GM19397 (cell line): ENCODE measurements at regions not wholly inside any gene's neighbourhood (a gene's known extent, or its start where the extent isn't known, plus 50 kb on each side); places are given as distances from the start of the nearest gene placed in this dataset.
"Not testable (repeated sequence)": the region's sequence is repeated elsewhere in the genome, so short reads cannot be mapped to it uniquely, and the experiment has no call there.

ENCODE experiments used
- ATAC-seq: cut with Tn5 transposase; IDR thresholded peaks from one replicate; pipeline ENCODE4 v1.9.1; 2021; ENCODE audit warnings: mild to moderate bottlenecking, moderate library complexity; ENCODE audit not compliant: unreplicated experiment

DNA sequence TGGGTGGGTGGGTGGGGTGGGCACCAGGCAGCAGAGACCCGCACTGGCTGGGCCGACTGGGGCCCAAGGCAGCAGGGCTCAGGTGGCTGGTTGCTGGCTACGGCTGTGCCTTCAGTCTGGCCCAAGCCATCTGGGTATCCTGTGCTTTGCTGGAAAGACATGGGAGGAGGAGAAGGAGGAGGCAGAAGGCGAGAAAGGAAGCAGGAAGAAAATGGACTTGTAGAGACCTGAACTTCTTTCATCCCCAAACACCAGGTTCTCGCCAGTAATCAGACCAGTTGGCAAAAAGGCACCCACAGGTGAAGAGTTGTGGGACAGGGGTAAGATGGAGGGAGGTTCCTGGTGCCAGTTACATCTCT is 78.8 kb downstream of the IGLL1 start:
- no peak for ATAC-seq

DNA sequence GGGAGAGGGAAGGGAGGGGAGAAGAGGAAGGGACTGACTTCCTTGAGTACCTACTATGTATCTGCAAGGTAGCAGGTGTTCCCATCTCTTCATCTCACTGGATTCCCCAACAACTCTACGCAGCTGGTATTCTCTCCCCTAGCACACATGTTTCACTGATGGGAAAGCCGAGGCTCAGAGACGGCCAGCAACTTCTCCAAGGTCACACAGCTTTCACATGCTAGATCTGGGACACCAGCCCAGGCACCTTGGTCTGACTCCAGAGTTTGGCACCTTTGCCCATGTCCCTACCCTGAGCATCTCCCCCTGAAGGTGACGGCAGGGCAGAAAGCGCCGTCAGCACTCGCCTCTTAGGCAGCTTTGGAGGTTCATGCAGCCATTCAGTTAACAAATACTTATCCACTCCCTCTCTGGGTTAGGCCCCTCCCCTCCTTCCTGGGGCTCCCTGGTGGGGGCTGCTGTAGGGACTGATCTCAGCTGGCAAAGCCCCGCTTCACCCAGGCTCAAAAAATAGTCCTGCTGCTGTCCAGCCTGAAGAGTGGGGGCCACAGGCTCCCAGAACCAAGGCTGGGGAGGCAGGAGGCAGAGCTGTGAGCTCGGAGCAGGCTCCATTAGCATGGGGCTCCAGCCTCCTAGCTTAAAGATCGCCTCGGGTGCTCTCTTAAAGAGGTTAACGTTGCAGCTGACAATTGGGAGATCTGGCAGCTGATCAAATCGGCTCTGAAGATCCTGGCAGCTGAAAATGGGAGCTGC is 79.4 kb downstream of the IGLL1 start:
- ATAC-seq = no peak

GRCh38 chr22:23499845-23500500 is 80.1 kb downstream of the IGLL1 start:
- no peak for ATAC-seq

DNA sequence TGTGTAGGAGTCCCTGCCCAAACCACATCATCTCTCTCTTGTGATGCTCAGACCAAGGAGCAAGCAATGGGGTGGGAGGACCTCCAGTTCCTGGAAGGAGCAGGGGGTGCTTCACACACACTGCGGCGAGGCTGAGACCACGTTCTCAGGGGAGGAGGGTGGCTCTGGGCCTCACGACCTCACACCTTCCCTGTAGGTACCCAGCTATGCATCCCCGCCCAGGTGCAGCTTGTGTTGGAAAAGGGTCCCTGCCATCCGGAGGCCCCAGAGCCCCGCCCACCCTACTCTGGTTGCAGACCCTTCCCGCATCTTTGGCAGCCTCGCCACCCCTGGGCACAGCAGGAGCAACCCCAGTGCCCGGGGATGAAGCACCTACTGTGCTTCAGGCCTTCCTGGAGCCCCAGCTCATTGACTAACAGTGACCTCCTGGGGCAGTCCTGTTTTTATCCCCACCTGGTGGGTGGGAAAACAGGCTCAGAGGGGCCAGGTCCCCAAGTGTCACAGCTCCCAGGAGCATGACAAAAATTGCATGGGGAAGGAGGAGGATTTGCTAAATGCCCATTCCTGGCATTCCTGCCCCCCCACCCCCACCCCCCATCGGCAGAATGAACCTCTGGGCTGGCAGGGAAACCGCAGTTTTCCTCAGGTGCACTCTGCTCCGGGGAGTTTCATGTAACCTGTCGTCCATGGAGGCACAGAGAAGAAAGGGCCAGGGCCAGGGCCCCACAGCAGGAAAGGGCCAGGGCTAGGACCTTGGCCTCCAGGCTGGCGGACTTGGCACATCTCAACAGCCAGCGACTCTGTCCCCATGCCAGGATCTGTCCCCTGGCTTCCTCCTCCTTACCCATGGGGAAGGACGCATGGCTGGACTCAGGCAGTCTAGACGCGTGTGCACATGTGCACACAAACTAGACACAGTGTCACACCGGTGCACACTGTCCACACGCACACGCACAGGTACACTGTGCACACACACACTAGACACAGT is 81.0 kb downstream of the IGLL1 start:
- no peak for ATAC-seq

DNA sequence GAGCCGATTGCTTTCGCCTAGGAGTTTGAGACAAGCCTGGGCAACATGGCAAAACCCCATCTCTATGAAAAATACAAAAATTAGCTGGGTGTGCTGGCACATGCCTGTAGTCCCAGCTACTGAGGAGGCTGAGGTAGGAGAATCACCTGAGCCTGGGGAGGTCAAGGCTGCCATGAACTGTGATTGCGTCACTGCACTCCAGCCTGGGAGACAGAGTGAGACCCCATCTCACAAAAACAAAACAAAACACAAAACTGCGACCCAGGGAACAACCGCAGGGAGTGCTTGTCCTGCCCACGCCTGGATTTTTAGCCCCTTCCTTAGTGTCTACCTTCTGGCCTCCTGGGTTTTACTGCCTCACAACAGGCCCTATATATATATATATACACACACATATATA is 82.2 kb downstream of the IGLL1 start:
- ATAC-seq = not testable (repeated sequence)

GRCh38 chr22:23497016-23497885 is 82.8 kb downstream of the IGLL1 start:
- no peak for ATAC-seq

DNA sequence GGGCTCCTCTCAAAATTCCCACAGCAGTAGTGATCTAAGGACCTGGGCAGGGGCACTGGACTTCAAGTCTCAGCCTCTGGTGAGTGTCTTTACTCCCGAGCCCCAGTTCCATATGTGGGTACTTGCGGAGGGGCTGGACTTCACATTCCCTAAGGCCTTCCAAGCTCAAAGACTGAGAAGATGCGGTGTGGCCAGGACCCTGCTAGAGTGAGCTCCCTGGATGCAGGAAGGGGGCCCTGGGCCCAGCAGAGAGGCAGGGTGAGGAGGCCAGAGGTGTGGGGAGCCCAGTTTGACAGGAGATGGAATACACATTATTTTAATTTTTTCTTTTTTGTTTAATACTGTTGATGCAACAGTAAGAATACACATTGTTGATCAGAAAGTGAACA is 83.7 kb downstream of the IGLL1 start:
- ATAC-seq = no peak

DNA sequence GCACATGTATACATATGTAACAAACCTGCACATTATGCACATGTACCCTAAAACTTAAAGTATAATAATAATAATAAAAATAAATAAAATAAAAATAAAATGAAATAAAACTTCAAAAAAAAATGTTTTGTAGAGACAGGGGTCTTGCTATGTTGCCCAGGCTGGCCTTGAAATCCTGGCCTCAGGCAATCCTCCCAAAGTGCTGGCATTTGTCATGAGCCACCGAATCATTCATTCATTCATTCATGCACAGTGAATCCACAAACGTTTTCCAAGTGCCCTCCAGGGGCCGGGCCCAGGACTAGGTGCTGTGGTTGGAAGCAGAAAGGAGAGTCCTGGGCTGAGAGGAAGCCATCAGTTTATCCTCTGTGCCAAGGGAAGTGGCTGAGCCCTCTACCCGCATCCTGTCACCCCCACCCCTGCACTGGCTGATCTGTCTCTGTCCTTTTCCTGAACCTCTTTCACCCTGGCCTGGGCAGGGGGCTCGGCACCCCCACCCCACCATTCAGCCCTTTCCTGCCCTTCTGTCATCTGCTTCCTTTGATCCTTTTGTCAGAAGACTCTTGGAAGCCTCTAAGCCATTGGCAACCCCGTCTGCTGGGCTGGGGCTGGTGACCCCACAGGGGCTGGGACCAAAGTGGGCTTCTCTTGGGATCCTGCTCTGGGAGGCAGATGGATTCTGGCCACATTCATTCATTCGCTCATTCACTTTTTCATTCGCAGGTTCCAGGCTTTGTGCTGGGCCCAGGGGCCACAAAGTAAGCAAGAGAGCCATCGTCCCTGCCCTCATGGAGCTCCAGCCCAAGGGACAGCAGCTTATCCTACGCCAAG is 84.3 kb downstream of the IGLL1 start:
- ATAC-seq = no peak

DNA sequence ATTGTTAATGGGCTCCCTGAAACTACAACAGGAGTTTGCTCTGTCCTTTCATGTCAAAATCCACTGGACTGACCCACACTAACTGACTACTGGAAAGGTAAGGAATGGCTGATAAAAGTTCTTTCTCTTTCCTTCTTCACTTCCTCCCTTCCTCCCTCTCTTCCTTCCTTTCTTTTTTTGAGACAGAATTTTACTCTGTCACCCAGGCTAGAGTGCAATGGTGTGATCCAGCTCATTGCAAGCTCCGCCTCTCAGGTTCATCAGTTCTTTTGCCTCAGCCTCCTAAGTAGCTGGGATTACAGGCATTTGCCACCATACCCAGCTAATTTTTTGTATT is 85.2 kb downstream of the IGLL1 start:
- ATAC-seq = no peak

DNA sequence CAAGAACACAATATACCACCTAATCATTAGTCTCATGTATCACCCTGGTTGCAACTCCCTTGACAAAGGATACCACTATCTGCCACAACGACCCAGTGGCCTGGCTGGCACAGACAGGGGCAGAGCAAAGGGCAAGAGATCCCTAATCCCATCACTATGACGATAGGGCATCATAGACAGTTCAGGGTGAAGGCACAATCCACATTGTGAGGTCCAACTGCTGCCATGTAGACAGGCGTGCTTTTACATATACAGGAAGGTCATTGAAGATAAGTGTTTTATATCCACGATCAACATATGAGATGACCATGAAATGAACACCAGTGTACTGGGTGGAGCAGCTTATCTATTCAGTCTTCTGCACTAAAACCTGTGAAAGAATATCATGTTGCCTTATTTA is 94.6 kb downstream of the IGLL1 start:
- no peak for ATAC-seq

- no peak for ATAC-seq
Measured at GRCh38 chr22:23484651-23485050, 95.4 kb downstream of the IGLL1 start.

DNA sequence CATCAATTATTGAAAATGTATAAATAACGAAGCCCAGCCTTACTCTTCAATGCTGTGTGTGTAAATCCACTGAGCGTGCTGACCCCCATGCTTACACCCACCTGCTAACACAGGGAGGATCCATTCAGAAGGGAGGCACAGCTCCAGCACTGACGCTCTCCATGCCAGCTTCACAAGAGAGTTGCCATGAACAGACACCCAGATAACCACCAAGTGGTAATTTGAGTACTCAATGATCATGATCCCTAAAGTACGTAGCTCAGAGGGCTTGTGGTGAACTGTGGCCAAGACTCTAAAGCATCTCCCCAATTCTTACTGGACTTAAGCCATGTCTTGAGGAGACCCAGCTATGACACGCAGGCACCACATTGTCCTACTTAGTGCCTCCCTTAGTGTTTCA is 98.7 kb downstream of the IGLL1 start:
- ATAC-seq = no peak

DNA sequence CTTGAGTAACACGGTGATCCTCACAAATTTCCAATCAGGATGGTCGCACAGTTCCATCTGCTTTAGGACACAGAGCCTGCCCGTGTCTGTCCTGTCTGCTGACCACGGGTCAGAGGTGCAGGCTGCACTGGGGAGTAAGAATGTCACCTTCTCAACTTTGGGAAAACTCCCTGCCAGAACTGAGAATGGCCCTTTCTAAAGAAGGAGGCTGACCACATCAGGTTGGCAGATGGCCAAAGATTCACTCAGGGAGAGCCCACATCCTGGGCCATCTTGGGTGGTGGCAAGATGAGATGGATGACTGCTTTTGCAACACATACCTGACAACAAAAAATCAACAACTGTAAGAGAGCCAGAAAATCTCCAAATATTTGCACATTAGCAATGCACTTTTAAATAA is 101.9 kb downstream of the IGLL1 start:
- no peak for ATAC-seq

GRCh38 chr22:23474531-23474930 is 105.6 kb downstream of the IGLL1 start:
- not testable (repeated sequence) for ATAC-seq

DNA sequence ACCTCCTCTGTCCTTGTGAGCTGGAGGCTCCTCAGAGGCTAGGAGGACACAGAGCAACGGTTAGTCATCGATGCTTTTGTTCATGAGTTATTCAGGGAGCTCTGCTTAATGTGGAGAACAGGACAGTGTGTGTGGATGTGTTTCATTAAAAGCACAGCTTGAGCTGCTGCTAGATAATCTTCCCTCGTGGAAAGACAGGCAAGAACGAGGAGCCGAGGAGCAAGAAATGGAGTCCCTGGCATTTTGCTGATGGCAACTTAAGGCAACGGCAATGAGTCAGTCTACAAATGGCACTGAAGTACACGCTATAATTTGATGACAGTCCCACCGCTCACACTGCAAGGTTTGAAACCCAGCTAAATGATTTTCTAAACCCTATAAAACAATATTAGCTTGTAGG is 106.2 kb downstream of the IGLL1 start:
- no peak for ATAC-seq

DNA sequence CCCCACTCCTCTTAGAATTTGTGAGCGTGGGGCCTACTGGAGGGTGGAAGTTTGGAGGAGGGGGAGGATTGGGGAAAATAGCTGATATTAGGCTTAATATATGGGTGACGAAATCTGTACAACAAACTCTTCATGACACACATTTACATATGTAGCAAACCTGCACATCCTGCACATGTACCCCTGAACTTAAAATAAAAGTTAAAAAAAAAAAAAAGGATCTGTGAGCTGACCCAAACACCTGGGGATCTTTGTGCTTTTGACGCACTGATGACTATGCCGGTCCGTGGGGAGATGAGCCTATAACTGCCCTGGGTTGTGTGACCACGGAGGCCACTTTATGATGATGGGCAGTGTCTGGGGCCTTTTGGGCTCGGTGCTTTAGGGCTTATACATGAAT is 107.7 kb downstream of the IGLL1 start:
- ATAC-seq = not testable (repeated sequence)

DNA sequence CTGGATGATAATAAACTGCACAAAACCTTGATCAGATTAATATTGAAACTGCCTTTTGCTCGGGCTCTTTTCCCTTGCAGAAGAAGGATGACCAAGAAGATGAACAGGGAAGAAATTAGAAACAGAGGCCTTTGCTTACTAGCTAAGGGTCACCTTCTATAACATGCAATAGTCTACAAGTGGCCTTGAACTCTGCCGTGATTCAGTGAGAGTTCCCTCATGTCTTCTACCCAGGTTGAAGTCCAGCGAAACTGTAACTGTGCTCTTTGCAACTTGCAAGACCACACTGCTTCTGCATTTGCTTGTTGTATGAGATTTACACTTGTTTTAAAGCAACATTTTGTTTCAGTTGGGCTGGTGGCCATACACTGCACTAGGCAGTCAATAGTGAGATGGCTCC is 108.4 kb downstream of the IGLL1 start:
- no peak for ATAC-seq

- ATAC-seq = no peak
Measured at GRCh38 chr22:23470811-23471389, 109.2 kb downstream of the IGLL1 start.

GRCh38 chr22:23467721-23468294 is 112.3 kb downstream of the IGLL1 start:
- ATAC-seq = no peak
